ENCODE measurements at regions not wholly inside any gene's neighbourhood (a gene's known extent, or its start where the extent isn't known, plus 50 kb on each side); places are given as distances from the start of the nearest gene placed in this dataset.
"Not testable (repeated sequence)": the region's sequence is repeated elsewhere in the genome, so short reads cannot be mapped to it uniquely, and the experiment has no call there.

DNA sequence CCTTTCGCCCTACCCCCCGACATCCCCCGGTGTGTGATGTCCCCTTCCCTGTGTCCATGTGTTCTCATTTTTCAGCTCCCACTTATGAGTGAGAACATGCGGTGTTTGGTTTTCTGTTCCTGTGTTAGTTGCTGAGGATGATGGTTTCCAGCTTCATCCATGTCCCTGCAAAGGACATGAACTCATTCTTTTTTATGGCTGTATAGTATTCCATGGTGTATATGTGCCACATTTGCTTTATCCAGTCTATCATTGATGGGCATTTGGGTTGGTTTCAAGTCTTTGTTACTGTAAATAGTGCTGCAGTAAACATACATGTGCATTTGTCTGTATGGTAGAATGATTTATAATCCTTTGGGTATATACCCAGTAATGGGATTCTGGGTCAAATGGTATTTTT is 392.1 kb downstream of the UTRN start:
- TF ChIP-seq, protein P1, sequence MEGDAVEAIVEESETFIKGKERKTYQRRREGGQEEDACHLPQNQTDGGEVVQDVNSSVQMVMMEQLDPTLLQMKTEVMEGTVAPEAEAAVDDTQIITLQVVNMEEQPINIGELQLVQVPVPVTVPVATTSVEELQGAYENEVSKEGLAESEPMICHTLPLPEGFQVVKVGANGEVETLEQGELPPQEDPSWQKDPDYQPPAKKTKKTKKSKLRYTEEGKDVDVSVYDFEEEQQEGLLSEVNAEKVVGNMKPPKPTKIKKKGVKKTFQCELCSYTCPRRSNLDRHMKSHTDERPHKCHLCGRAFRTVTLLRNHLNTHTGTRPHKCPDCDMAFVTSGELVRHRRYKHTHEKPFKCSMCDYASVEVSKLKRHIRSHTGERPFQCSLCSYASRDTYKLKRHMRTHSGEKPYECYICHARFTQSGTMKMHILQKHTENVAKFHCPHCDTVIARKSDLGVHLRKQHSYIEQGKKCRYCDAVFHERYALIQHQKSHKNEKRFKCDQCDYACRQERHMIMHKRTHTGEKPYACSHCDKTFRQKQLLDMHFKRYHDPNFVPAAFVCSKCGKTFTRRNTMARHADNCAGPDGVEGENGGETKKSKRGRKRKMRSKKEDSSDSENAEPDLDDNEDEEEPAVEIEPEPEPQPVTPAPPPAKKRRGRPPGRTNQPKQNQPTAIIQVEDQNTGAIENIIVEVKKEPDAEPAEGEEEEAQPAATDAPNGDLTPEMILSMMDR (IDR thresholded peaks at IDR 0.05), result not testable (repeated sequence)
- TF ChIP-seq POLR2A, EP300 (IDR thresholded peaks at IDR 0.05): not testable (repeated sequence)

All from suprapubic skin (tissue), 3 donors.